ENCODE measurements at regions not wholly inside any gene's neighbourhood (a gene's known extent, or its start where the extent isn't known, plus 50 kb on each side); places are given as distances from the start of the nearest gene placed in this dataset.
"Not testable (repeated sequence)": the region's sequence is repeated elsewhere in the genome, so short reads cannot be mapped to it uniquely, and the experiment has no call there.

GRCh38 chr7:34207810-34208209 is 302.5 kb downstream of the BMPER start:
- no peak for DNase-seq

- peak in 1 of 2 experiments; percentile 14 for DNase-seq
Observed at GRCh38 chr7:34208878-34209621, 303.7 kb downstream of the BMPER start.

DNA sequence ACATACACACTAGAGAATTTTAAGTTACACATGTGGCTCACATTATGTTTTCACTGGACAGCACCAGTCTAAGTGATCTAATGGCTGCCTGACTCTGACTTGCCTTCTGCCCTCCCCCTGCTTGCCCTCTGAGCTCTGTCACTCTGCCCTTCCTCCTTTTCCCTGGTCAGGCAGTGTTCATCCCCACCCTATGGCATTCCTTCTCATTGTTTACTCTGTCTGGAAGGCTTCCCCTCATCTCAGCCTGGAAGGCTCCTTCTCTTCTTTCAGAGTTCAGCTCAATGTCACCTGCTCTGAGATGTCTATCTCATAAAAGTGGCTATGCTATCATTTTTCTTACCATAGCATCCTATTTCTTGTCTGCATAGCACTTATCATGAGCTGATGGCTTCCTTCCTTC is 305.7 kb downstream of the BMPER start:
- DNase-seq = no peak

- DNase-seq = no peak
Observed at GRCh38 chr7:34217972-34218371, 312.6 kb downstream of the BMPER start.

GRCh38 chr7:34219153-34219718 is 313.9 kb downstream of the BMPER start:
- no peak for DNase-seq

DNA sequence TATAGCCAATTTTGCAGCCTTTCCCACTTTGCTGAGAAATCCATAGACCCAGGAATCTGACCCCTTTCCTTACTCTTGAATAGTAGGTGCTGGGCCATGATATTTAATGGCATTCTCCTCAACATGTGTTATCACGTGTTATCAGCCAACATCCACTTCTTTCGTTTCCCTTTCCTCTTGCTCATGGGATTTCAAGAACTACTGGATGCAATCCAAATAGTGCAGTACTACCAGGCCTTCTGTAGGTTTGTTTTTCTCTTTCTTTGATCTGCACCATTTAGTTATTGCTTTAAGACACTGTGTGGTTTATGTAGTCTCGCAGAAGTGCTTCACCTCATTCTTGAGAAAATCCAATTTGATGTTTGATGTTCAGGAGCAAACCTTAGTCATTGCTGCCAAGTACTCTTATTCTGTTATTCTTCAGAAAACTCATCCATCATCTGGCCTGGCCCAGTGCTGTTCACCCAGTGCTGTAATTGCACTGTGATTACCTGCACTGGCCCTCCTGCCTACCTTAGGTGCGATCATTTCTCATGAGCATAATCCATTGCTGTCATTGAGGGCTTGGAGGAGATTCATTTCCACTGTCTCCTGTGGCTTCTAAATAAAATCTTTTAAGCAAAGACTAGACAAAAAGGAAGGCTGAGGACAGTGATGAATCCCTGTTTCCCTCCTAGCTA is 315.3 kb downstream of the BMPER start:
- no peak for DNase-seq

DNA sequence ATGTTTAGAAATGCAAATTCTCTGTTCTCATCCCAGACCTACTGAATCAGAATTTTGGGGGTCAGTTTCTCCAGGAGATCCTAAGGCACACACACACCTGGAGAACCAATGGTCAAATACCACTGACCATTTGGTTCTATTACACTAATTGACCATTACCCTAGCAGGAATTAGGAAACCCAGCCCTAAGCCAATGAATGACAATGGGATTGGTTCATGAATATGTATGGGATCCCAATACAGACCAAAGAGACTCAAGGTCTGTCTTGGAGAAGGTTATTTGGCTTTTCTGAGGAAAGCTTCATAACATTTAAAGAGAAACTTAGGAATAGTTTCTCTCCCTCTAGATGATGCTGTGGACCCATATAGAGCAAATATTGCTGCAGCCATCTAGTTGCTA is 317.0 kb downstream of the BMPER start:
- no peak for DNase-seq

- no peak for DNase-seq
Observed at GRCh38 chr7:34222722-34223121, 317.4 kb downstream of the BMPER start.

GRCh38 chr7:34224281-34224680 is 318.9 kb downstream of the BMPER start:
- DNase-seq = no peak

DNA sequence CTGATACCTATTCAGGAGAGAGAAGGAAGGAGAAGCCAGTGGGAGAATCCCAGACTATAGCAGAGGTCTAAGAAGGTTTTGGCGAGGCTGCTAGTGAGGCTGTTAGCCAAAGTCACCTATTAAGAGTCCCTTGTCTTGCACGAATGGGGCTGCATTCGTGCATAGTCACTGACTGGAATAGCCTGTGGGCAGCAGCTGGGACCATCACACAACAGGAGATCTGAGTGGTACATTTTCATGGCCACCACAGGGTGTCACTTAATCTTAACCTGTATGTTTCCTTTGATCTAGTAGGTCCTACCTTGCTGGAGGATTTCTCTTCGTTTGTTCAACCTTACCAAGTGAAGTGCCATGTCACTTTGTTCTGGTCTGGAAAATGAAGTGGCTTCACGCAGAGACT is 319.9 kb downstream of the BMPER start:
- no peak for DNase-seq

DNA sequence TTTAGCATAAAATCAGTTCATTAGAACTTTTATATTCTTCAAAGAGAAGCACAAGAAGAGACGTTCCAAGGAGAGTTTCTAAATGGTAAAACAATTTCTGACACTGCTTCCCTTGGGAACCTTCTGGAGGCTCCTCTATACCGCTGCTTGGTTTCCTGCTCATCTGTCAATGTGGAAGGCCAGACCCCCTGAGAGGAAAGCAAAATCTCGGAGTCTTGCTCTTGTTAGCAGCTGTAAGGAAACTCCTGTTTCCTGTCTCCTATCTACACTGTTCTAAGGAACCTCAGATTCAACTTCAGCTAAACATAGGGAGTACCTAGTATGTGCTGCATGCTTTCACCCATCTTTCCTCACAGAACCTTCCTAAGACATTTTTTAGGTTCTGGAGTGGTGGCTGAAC is 322.2 kb downstream of the BMPER start:
- DNase-seq = no peak

- DNase-seq = not testable (repeated sequence)
Observed at GRCh38 chr7:34235101-34235500, 329.8 kb downstream of the BMPER start.

DNA sequence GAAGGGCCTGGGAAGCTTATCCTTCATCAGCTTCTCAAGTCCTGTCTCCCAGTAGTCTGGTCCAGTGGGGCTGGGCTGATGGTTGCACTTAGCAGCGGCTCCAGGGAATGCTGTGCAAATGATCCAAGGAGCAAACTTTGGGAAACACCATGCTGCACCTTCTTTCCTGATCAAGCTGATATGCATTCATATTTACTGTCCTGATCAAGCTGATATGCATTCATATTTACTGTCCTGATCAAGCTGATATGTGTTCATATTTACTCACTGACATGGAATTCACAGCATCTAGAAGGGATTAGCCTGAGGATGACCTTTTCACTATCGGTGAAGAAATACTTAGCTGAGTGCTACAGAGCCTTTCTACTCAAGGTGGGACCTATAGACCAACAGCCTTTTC is 330.7 kb downstream of the BMPER start:
- DNase-seq = no peak

DNA sequence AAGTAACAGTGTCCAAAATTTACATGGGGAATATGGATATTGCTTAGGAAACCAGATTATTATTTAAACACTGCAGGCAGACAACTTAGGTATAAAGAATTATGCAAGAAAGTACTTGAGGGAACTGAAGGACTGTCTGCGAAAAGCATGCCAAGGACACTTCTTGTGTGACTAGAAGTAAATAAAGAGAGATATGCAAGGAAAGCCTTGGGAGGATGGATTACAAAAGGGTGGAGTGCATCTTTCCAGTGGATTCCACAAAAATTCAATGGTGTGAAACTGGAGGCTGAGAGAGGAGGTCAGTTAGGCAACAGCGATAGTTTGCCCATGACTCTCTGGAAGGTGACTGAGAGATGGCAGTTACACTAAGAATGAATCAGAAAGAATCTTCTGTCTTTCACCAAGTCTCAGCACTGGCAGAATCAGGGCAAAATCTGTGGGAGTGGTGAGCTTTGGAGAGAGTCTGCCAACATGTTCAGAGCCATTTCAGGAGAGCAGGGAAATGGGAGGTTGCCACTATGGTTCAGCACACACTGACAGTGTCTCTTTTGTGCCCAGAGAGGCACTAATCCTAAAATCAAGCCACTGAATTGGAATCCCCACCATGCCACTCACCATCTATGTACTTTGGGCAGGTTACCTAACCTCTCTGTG is 331.6 kb downstream of the BMPER start:
- no peak for DNase-seq

DNA sequence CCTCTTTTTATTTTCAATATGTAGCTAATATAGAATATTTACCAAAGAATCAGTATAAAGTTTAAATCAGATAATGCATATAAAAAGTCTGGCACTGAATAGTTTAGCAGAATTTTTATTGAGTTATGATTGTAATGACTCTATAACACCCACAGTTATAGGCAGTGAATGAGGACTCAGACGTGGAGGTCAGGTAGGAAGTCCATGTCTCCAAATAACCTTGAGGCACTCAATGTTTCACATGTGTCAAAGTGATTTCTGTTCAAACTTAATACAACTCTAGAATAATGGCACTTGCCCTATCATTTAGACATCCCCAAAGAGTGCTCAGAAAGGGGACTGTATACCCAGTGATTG is 332.1 kb downstream of the BMPER start:
- DNase-seq = no peak

GRCh38 chr7:34240417-34240816 is 335.1 kb downstream of the BMPER start:
- DNase-seq = no peak

DNA sequence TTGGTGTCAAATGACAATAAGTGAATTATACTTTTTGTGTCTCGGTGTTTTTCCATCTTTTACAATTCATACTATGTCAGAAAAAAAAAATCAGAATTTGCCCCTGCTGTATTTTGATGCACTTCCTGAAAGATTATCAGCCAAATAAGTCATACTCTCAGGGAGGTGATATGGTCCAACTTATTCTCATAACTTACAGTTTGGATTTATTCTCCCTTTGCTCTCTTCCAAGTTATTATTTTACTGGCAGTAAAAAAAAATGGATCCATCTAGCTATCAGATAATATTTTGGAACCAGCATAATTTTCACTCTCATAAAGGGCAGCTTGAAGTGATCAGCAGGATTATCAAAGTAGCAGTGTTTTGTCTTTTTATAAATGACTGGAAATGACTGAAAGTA is 337.1 kb downstream of the BMPER start:
- DNase-seq = no peak

DNA sequence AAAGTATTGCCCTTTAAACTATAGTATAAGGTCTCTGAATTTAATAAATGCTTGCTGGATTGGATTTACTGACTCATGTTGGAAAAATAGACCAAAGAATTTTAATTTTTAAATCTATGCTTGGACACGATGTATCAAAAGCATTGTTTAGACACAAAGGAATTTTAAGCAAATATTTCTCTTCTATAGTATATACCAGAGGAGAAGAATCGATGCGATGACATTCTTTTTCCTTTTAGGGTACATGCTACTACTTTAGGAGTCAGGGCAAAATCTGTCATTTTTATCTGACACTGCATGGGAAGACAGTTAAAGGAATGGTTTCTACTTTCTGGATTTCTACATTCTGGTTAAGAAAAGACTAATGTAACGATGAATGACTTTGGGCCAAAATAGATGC is 339.9 kb downstream of the BMPER start:
- no peak for DNase-seq

DNA sequence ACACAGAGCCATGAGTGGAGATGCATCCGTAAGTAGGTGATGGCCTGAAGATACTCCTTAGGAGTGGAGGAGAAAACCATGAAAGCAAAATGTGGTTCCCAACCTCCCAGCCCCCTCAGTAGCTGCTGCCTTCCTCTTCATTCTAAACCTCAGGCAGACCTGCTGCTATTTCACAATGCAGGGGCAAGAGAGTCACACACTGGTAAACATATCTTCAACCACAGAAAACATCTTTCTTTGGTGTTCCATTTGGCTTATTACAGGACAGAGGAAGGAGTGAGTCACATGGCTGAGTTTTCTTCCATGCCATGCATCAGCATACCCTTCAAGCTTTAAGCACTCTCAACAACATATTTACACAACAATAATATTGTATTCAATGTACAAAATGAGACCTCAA is 342.1 kb downstream of the BMPER start:
- DNase-seq = no peak

GRCh38 chr7:34249192-34249591 is 343.9 kb downstream of the BMPER start:
- no peak for DNase-seq

DNA sequence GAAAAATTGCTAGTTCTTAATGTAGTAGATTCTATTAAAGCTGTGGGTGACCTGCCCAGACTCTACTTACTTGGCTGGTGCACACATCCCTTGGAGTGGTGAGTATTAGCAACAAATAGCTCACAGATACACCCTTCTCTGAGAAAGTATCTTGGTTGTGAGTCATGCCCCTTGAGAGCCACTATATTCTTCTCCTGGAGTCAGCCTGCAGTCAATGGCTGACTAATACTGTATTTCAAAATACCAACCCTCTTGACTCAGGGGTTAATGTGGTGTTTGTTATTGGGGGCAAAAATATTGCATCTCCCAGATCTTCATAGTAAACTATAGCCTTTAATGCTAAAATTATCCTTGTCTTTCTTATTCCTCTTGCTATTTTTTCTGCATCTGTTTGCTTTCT is 354.9 kb downstream of the BMPER start:
- no peak for DNase-seq

DNA sequence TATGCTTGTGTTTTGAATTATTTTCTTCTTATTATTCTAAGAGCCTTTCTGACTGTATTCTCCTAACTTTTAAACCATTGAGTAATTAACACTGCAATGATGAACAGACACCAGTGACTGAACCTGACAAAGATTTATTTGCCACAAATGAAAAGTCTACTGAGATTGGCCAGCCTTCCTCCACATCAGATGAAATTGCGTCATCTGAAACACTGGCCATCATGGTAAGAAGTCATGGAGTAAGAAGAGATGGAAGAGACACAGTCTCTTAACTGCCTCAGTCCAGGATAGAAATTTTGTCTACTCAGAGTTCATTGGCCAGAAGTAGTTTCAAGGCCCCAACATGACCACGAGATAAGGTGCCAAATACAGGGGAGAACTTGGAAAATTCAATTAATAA is 357.8 kb downstream of the BMPER start:
- DNase-seq = no peak

GRCh38 chr7:34269084-34269483 is 363.7 kb downstream of the BMPER start:
- DNase-seq = no peak

DNA sequence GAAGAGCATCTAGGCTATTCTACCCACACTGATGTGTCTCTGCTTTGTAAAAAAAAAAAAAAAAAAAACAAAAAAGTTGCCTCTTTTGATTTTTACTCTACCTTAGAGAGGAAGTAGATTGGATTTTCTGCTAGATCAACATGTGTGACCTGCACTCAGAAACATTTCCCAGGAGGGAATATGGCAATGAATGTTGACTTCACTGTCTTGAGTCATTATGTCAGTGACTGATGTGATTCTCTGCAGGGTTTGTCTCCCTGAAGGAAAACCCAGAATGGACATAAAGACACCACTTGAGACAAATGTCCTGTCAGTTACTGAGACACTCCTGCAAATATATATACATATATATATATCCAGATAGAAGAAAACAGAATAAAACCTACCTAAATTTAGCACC is 370.3 kb downstream of the BMPER start:
- no peak for DNase-seq
